OCI-LY3 (cell line): ENCODE measurements at regions not wholly inside any gene's neighbourhood (a gene's known extent, or its start where the extent isn't known, plus 50 kb on each side); places are given as distances from the start of the nearest gene placed in this dataset.

Experiments used
- CTCF ChIP-seq: fragments of 200-600, 300-600 bp; sonication (generic); IDR thresholded peaks from 2 replicates; pipeline ENCODE4 v1.5.1; 2014; ENCODE audit warnings: antibody characterized with exemption, low read length, low read depth
- EZH2phosphoT487 ChIP-seq: fragments of 200-600 bp; shearing (Covaris generic); IDR thresholded peaks from 2 replicates; pipeline ENCODE4 v1.6.1; 2018; ENCODE audit warnings: antibody characterized with exemption, mixed run types, low read depth

GRCh38 chr7:135853499-135853898 is 104.9 kb upstream of the FAM180A start:
- TF ChIP-seq EZH2phosphoT487 = no peak
- TF ChIP-seq CTCF = no peak
